ENCODE measurements at regions not wholly inside any gene's neighbourhood (a gene's known extent, or its start where the extent isn't known, plus 50 kb on each side); places are given as distances from the start of the nearest gene placed in this dataset.

DNA sequence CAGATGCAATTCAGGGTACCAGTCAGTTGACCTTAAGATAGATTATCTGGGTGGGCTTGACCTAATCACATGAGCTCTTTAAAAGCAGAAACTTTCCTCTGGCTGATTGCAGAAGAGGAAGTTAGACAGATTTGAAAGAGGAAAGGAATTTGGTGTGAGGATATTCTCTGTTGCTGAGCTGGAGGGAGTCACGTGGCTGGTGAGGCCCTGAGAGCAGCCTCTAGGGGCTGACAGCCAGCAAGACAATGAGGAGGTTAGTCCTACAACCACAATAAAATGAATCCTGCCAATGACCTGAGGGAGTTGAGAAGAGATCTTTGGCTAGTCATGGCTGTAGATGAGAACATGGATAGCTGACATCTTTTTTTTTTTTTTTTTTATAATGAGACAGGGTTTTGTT is 87.0 kb upstream of the B3GAT2 start:
- peaks cover 2% of the 10 kb centered on the region for H3K27me3 Mint-ChIP-seq (ENCODE audit: unreplicated experiment)
- no peak overlapping the region for H3K4me3 Mint-ChIP-seq (ENCODE audit: unreplicated experiment)
- H3K27ac Mint-ChIP-seq (ENCODE audit: unreplicated experiment) = no peak overlapping the region
- DNase-seq (ENCODE audit: low spot score) = no peak
- H3K36me3 Mint-ChIP-seq (ENCODE audit: low read depth, unreplicated experiment) = no peaks in the 10 kb centered on the region
- H3K9me3 Mint-ChIP-seq (ENCODE audit: unreplicated experiment) = no peaks in the 10 kb centered on the region
- peaks cover 4% of the 10 kb centered on the region for H3K4me1 Mint-ChIP-seq (ENCODE audit: unreplicated experiment)
- TF ChIP-seq, protein P1, sequence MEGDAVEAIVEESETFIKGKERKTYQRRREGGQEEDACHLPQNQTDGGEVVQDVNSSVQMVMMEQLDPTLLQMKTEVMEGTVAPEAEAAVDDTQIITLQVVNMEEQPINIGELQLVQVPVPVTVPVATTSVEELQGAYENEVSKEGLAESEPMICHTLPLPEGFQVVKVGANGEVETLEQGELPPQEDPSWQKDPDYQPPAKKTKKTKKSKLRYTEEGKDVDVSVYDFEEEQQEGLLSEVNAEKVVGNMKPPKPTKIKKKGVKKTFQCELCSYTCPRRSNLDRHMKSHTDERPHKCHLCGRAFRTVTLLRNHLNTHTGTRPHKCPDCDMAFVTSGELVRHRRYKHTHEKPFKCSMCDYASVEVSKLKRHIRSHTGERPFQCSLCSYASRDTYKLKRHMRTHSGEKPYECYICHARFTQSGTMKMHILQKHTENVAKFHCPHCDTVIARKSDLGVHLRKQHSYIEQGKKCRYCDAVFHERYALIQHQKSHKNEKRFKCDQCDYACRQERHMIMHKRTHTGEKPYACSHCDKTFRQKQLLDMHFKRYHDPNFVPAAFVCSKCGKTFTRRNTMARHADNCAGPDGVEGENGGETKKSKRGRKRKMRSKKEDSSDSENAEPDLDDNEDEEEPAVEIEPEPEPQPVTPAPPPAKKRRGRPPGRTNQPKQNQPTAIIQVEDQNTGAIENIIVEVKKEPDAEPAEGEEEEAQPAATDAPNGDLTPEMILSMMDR (IDR thresholded peaks at IDR 0.05; ENCODE audit: unreplicated experiment) = no peak

DNA sequence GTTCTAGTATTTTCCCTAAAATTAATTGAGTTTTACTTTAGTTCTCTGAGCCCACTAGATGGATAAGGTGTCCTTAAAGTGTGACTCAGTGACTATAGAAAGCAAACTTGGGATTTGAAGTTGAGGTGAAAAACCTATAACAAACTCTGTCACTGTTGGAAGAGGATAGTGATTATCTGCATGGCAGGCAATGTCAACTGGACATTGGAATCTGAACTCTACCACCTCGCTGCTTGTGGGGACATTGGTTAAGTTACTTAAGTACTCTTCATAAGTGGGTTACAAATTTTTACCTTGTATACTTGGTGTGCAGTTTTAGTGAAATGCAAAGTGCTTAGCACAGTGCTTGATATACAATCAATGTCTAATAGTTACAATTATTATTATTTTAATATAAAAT is 87.9 kb upstream of the B3GAT2 start:
- no peaks in the 10 kb centered on the region for H3K9me3 Mint-ChIP-seq (ENCODE audit: unreplicated experiment)
- TF ChIP-seq, protein P1 (IDR thresholded peaks at IDR 0.05; ENCODE audit: unreplicated experiment) = no peak
- no peak overlapping the region for H3K4me3 Mint-ChIP-seq (ENCODE audit: unreplicated experiment)

GRCh38 chr6:71045296-71045695 is 88.4 kb upstream of the B3GAT2 start:
- Mint-ChIP-seq H3K27ac (ENCODE audit: unreplicated experiment) (no peak overlapping the region), H3K4me1 (ENCODE audit: unreplicated experiment) (peaks cover 4% of the 10 kb centered on the region), H3K9me3 (ENCODE audit: unreplicated experiment) (no peaks in the 10 kb centered on the region), H3K27me3 (ENCODE audit: unreplicated experiment) (peaks cover 2% of the 10 kb centered on the region), H3K4me3 (ENCODE audit: unreplicated experiment) (no peak overlapping the region), H3K36me3 (ENCODE audit: low read depth, unreplicated experiment) (no peaks in the 10 kb centered on the region)
- TF ChIP-seq, protein P1 (IDR thresholded peaks at IDR 0.05; ENCODE audit: unreplicated experiment) = no peak
- no peak for DNase-seq (ENCODE audit: low spot score)

More for the DNA sequence above, 87.9 kb upstream of the B3GAT2 start:
- peaks cover 4% of the 10 kb centered on the region for H3K4me1 Mint-ChIP-seq (ENCODE audit: unreplicated experiment)
- H3K27me3 Mint-ChIP-seq (ENCODE audit: unreplicated experiment) = peaks cover 2% of the 10 kb centered on the region
- DNase-seq (ENCODE audit: low spot score) = no peak
- no peak overlapping the region for H3K27ac Mint-ChIP-seq (ENCODE audit: unreplicated experiment)
- no peaks in the 10 kb centered on the region for H3K36me3 Mint-ChIP-seq (ENCODE audit: low read depth, unreplicated experiment)

GRCh38 chr6:71047417-71047816 is 90.6 kb upstream of the B3GAT2 start:
- TF ChIP-seq, protein P1 (IDR thresholded peaks at IDR 0.05; ENCODE audit: unreplicated experiment) = no peak
- no peak overlapping the region for H3K4me3 Mint-ChIP-seq (ENCODE audit: unreplicated experiment)
- no peak for DNase-seq (ENCODE audit: low spot score)
- peaks cover 4% of the 10 kb centered on the region for H3K4me1 Mint-ChIP-seq (ENCODE audit: unreplicated experiment)
- no peaks in the 10 kb centered on the region for H3K36me3 Mint-ChIP-seq (ENCODE audit: low read depth, unreplicated experiment)
- H3K9me3 Mint-ChIP-seq (ENCODE audit: unreplicated experiment) = no peaks in the 10 kb centered on the region
- peaks cover 2% of the 10 kb centered on the region for H3K27me3 Mint-ChIP-seq (ENCODE audit: unreplicated experiment)
- H3K27ac Mint-ChIP-seq (ENCODE audit: unreplicated experiment) = no peak overlapping the region

- no peak for DNase-seq (ENCODE audit: low spot score)
- Mint-ChIP-seq H3K27me3 (ENCODE audit: unreplicated experiment) (no peaks in the 10 kb centered on the region), H3K36me3 (ENCODE audit: low read depth, unreplicated experiment) (no peaks in the 10 kb centered on the region), H3K27ac (ENCODE audit: unreplicated experiment) (no peak overlapping the region), H3K4me3 (ENCODE audit: unreplicated experiment) (no peak overlapping the region), H3K4me1 (ENCODE audit: unreplicated experiment) (peaks cover 4% of the 10 kb centered on the region), H3K9me3 (ENCODE audit: unreplicated experiment) (no peaks in the 10 kb centered on the region)
- TF ChIP-seq, protein P1 (IDR thresholded peaks at IDR 0.05; ENCODE audit: unreplicated experiment) = no peak
These were observed 91.7 kb upstream of the B3GAT2 start for GRCh38 chr6:71048320-71049164.
